NCI-H748 treated with DMSO at 0.1 percent for 48 hours (cell line): ENCODE measurements at regions not wholly inside any gene's neighbourhood (a gene's known extent, or its start where the extent isn't known, plus 50 kb on each side); places are given as distances from the start of the nearest gene placed in this dataset.

ENCODE experiments used
- DNase-seq: peaks from one replicate; lab custom pipeline; 2025; lab: John Stamatoyannopoulos, UW

DNA sequence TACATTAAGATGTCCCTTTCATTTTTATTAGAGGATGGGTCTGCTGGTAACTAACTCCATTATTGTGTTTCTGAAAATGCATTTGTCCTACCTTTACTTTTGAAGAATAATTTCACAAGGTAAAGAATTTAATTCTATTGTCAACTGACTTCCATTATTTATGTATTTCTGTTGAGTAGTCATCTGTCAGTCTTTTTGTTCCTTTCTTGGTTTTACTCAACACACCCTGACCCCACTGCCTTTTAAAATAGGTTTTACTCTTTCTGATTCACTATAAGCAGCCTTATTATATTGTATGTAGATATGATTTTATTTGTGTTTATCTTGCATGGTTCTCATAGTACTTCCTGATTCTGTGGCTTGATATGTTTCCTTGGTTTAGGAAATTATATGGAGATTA is 237.5 kb downstream of the TGFB2 start:
- DNase-seq: no peak

GRCh38 chr1:218584418-218585155 is 239.5 kb downstream of the TGFB2 start:
- no peak for DNase-seq

DNA sequence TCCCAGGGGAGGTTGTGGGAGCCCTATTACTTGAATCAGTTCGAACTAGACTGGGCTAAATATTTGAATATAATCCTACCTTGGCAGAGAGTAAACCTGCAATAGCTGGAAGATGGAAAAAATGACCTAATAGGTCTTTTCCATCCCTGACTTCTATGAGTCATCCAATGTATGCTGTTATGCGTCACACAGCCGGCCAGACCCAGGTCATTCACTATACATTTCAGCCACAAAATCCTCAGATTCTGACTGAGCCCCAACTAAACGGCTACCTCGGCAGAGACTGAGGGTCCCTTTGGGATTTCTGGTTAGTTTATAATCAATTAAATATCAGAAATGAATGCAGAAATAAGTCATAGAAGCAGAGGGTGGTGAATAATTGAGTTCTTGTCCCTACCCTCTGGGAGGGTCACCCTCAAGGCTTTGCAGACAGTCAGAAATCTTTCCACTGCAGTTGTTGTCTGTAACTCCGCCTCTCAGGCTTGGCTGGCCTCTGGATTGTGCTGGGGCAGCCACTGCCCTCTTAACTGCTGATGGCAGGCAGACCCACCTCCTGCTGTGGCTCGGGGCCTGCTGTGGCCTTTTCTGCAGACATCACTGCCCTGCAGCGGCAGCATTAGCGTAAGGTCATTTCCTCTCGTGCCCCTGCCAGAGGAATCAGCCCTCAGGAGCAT is 240.5 kb downstream of the TGFB2 start:
- no peak for DNase-seq

- DNase-seq: no peak
Observed at GRCh38 chr1:218587900-218588299, 242.8 kb downstream of the TGFB2 start.

DNA sequence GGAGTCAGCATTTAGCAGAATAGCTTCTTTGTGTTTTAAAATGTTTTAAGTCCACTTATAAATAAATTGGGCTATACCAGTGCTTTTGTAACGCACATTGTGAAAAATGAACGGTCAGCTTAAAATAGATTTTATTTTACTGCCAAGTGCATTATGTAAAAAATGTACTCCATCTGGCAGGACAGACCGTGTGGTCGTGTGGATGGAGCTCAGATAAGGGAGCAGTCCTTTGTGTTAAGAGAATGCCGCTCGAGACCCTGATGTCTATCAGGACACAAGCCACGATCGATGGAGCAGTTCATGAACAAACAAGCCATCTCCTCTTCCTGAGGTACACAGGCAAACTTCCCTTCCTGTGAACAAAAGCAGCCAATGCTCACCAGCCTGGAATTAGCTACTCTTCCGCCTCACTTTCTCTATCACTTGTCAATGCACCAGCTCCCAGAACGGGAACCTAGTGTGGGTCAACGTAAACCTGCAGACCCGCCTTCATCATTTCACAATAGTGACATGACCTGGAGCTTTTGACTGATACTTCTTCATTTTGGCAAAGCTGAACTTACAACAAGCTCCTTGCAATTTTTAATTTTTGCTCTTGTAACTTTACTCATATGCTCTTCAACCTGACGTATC is 243.5 kb downstream of the TGFB2 start:
- DNase-seq: no peak

DNA sequence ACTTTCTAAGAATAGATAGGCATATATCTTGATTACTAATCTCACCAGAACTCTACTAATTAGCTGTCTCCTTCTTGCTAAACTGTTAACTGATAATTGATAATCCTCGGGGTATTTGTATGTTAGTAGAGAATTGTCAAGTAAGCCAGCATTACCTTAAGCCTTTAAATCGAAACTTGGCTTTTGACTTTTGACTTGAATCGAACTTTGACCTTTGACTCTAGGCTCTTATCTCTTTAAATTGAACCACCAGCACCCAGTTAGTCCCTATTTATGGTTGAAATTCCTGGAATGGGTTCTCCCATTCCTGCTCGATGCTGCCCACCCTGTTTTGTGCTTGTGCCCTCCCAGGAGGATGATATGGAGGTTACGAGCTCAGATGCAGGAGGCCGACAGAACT is 244.4 kb downstream of the TGFB2 start:
- no peak for DNase-seq

DNA sequence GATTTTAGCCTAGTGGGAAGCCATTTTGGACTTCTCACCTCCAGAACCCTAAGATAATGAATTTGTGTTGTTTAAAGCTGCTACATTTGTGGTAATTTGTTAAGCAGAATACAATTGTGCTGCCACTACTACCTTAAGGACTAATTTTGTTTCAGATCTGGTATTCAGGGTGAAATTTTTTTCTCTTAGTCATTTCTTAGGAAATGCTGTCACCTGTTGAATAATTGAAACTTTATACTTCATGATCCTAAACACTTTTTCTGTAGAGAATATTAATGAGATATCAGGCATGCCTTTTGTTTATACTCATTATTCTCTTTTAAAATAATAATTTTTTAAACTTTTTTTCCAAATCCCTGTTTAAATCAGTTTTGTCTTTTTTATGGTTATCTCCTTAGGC is 246.8 kb downstream of the TGFB2 start:
- no peak for DNase-seq

GRCh38 chr1:218592688-218593087 is 247.6 kb downstream of the TGFB2 start:
- no peak for DNase-seq

- DNase-seq: no peak
Observed at GRCh38 chr1:218600968-218601367, 255.8 kb downstream of the TGFB2 start.

GRCh38 chr1:218604217-218604616 is 259.1 kb downstream of the TGFB2 start:
- no peak for DNase-seq

GRCh38 chr1:218611916-218612585 is 266.9 kb downstream of the TGFB2 start:
- no peak for DNase-seq

- peak; percentile 75 for DNase-seq
Observed at GRCh38 chr1:218613105-218613504, 268.0 kb downstream of the TGFB2 start.

DNA sequence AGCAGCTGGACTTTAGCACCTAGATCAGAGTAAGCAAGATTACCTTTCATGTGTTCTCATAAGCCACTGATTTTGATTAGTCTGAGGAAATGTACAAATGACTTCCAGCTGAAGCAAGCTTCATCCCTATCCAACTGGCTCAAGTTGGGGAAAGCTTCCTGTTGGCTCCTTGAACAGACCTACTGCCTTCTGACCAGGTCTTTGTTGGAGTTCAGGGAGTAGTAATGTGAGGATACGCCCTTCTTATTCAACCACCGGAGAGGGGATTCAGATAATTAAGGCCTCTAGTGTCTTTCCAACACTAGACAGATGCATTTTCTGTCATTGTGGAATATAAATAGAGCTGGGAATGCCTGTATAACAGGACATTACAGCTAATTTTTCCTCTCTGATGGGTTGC is 268.9 kb downstream of the TGFB2 start:
- DNase-seq: no peak

- DNase-seq: no peak
Observed at GRCh38 chr1:218616681-218617080, 271.5 kb downstream of the TGFB2 start.

- no peak for DNase-seq
Observed at GRCh38 chr1:218617986-218618385, 272.9 kb downstream of the TGFB2 start.

- DNase-seq: no peak
Observed at GRCh38 chr1:218620956-218621355, 275.8 kb downstream of the TGFB2 start.

- DNase-seq: no peak
Observed at GRCh38 chr1:218624052-218624451, 278.9 kb downstream of the TGFB2 start.

GRCh38 chr1:218625393-218625792 is 280.3 kb downstream of the TGFB2 start:
- no peak for DNase-seq

- DNase-seq: no peak
Observed at GRCh38 chr1:218633238-218633988, 288.3 kb downstream of the TGFB2 start.

- no peak for DNase-seq
Observed at GRCh38 chr1:218634212-218634611, 289.1 kb downstream of the TGFB2 start.

GRCh38 chr1:218636548-218636947 is 291.4 kb downstream of the TGFB2 start:
- DNase-seq: no peak

DNA sequence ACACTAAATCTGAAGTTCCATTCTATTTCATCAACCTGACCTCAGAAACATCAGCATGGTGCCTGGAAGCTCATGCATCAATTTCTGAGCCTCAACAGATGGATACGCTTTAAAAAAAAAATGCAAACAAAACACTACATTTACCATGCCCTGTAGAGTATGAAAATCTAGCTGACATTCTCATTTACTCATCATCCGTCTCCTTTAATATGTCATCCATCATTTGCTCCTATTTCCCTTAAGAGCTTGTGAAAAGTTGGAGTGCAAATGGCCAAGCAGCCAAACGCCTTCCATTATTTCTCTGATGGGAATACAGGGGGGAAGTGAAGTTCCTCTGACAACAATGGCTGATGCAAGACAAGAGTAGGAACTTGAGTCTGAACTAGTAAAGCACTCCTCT is 295.0 kb downstream of the TGFB2 start:
- no peak for DNase-seq
